ENCODE measurements at regions not wholly inside any gene's neighbourhood (a gene's known extent, or its start where the extent isn't known, plus 50 kb on each side); places are given as distances from the start of the nearest gene placed in this dataset.

GRCh38 chr6:1125297-1125696 lies 186.6 kb upstream of the FOXQ1 start:
- intact Hi-C loops (cut with DNase I): no loop called here
- Histone ChIP-seq H3K4me3 (no peak overlapping the region), H3K36me3 (no peaks in the 10 kb centered on the region), H3K9me3 (no peaks in the 10 kb centered on the region), H3K27me3 (no peaks in the 10 kb centered on the region), H3K4me1 (ENCODE audit: insufficient read depth) (no peaks in the 10 kb centered on the region), H3K27ac (no peak overlapping the region)
- WGBS, 3 donors: 87 to 91% (median 88%) methylated on average over 8 of the region's 8 CpGs
- TF ChIP-seq EP300 (IDR thresholded peaks at IDR 0.05): no peak
- TF ChIP-seq, protein P1, sequence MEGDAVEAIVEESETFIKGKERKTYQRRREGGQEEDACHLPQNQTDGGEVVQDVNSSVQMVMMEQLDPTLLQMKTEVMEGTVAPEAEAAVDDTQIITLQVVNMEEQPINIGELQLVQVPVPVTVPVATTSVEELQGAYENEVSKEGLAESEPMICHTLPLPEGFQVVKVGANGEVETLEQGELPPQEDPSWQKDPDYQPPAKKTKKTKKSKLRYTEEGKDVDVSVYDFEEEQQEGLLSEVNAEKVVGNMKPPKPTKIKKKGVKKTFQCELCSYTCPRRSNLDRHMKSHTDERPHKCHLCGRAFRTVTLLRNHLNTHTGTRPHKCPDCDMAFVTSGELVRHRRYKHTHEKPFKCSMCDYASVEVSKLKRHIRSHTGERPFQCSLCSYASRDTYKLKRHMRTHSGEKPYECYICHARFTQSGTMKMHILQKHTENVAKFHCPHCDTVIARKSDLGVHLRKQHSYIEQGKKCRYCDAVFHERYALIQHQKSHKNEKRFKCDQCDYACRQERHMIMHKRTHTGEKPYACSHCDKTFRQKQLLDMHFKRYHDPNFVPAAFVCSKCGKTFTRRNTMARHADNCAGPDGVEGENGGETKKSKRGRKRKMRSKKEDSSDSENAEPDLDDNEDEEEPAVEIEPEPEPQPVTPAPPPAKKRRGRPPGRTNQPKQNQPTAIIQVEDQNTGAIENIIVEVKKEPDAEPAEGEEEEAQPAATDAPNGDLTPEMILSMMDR (IDR thresholded peaks at IDR 0.05): no peak
- TF ChIP-seq POLR2A (IDR thresholded peaks at IDR 0.05): no peak
- no peak for DNase-seq

DNA sequence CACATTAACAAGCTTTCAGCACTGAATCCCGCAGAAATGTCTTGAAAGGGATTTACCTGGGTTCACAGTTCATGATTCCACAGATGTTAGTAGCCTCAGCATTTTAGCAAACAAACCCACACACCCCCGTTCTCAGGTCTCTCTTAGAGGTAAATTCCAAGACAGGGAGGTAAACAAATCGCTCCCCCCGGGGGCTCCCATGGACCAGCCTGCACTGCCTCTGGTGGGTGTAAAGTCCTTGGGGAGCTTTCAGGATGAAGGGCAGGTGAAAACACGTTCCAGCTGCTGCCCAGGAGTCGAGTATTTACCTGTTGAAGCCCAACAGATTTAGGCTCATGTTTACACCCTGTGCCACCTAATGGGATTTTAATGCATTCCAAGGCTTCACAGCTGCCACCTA lies 187.0 kb upstream of the FOXQ1 start:
- Histone ChIP-seq H3K4me1 (ENCODE audit: insufficient read depth) (no peaks in the 10 kb centered on the region), H3K36me3 (no peaks in the 10 kb centered on the region), H3K9me3 (no peaks in the 10 kb centered on the region), H3K27ac (no peak overlapping the region), H3K4me3 (no peak overlapping the region), H3K27me3 (no peaks in the 10 kb centered on the region)
- intact Hi-C loops (cut with DNase I): no loop called here
- WGBS, 3 donors: 64 to 73% (median 69%) methylated on average over 6 of the region's 6 CpGs
- TF ChIP-seq EP300 (IDR thresholded peaks at IDR 0.05) (no peak), POLR2A (IDR thresholded peaks at IDR 0.05) (no peak)
- TF ChIP-seq, protein P1 (IDR thresholded peaks at IDR 0.05): no peak
- no peak for DNase-seq

GRCh38 chr6:1123386-1124375 lies 188.2 kb upstream of the FOXQ1 start:
- intact Hi-C loops (cut with DNase I): no loop called here
- H3K4me3 ChIP-seq: no peak overlapping the region
- H3K27me3 ChIP-seq: no peaks in the 10 kb centered on the region
- no peak overlapping the region for H3K27ac ChIP-seq
- no peaks in the 10 kb centered on the region for H3K4me1 ChIP-seq (ENCODE audit: insufficient read depth)
- DNase-seq: no peak
- H3K9me3 ChIP-seq: no peaks in the 10 kb centered on the region
- WGBS, 3 donors: 65 to 89% (median 74%) methylated on average over 5 of the region's 5 CpGs
- no peaks in the 10 kb centered on the region for H3K36me3 ChIP-seq
- no peak for TF ChIP-seq EP300 (IDR thresholded peaks at IDR 0.05)
- TF ChIP-seq POLR2A (IDR thresholded peaks at IDR 0.05): no peak
- TF ChIP-seq, protein P1 (IDR thresholded peaks at IDR 0.05): no peak

- no peaks in the 10 kb centered on the region for H3K27me3 ChIP-seq
- DNase-seq: no peak
- 84 to 91% (median 85%) methylated on average over 4 of the region's 4 CpGs for WGBS, 3 donors
- H3K4me1 ChIP-seq (ENCODE audit: insufficient read depth): no peaks in the 10 kb centered on the region
- H3K36me3 ChIP-seq: no peaks in the 10 kb centered on the region
- no peak overlapping the region for H3K4me3 ChIP-seq
- TF ChIP-seq EP300 (IDR thresholded peaks at IDR 0.05) (no peak), POLR2A (IDR thresholded peaks at IDR 0.05) (no peak)
- TF ChIP-seq, protein P1 (IDR thresholded peaks at IDR 0.05): no peak
- no peaks in the 10 kb centered on the region for H3K9me3 ChIP-seq
- no peak overlapping the region for H3K27ac ChIP-seq
- intact Hi-C loops (cut with DNase I): no loop called here
Measured at GRCh38 chr6:1122083-1122482, 189.8 kb upstream of the FOXQ1 start.

Data from ovary (tissue), 7 donors.